CMK (cell line): ENCODE measurements at regions not wholly inside any gene's neighbourhood (a gene's known extent, or its start where the extent isn't known, plus 50 kb on each side); places are given as distances from the start of the nearest gene placed in this dataset.
A peak's percentile ranks its signal among the peaks of the same experiment; 100 is the strongest.

ENCODE experiments used
- DNase-seq: peaks from one replicate; pipeline ENCODE4 v3.0.0-alpha.2; 2010; ENCODE audit warnings: low read depth

DNA sequence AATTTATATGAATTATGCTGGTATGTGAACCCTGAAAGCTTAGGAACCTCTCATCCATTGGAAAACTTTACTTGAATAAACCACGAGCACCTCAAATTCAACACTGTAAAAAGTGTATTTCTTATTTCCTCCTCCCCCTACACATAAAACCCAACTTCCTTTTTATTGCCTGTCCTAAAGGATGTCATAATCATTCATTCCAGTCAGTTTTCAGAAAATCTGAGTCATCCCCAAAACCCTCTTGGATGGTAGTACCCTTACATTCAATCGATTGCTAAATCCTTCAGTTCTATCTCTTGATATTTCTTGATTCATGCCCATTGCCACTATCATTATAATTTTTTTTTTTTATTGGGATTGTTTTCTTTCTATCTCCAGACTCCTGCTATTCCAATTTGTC is 91.1 kb upstream of the ATP8A1 start:
- no peak for DNase-seq

GRCh38 chr4:42736527-42737195 is 79.8 kb upstream of the ATP8A1 start:
- no peak for DNase-seq

GRCh38 chr4:42733380-42733779 is 76.5 kb upstream of the ATP8A1 start:
- DNase-seq, result no peak

- no peak for DNase-seq
Measured at GRCh38 chr4:42732776-42733175, 75.9 kb upstream of the ATP8A1 start.

DNA sequence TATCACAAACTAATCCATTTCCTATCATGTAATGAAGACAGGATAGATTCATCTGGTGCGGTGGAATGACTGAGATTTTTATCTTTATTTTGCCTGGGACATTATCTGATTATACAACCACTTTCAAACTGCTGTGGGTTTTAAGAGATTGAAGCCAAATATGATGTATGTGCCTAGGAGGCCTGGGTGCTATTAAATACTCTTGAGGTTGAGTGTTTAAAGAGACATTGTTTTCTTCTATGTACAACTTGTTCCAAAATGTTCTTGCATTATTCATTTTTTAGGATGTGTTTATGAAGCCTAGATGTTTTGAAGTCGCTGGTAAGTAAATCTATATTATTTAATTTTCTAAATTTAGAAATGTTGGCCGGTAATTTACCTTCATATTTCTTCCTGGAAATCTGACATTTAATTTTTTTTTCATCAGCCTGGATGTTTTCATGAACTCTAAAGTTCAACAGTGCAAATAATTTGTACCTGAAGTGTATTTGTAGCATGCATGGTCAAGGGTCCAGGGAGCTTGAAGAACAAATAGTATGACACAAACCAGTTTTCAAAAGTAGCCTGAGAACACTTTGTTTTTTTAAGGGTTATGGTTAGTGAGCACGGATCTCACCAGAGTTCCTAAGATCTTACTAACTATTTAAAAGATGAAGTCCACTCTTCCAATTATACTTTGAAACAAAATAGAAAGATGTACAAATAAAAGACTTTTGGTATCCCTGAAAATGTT is 72.8 kb upstream of the ATP8A1 start:
- no peak for DNase-seq

GRCh38 chr4:42724451-42724850 is 67.5 kb upstream of the ATP8A1 start:
- DNase-seq, result no peak

- DNase-seq, result no peak
Measured at GRCh38 chr4:42720533-42720932, 63.6 kb upstream of the ATP8A1 start.

GRCh38 chr4:42719257-42719656 is 62.4 kb upstream of the ATP8A1 start:
- DNase-seq, result peak; percentile 62

- DNase-seq, result no peak
Measured at GRCh38 chr4:42718336-42718735, 61.4 kb upstream of the ATP8A1 start.

- DNase-seq, result no peak
Measured at GRCh38 chr4:42716996-42717395, 60.1 kb upstream of the ATP8A1 start.

- no peak for DNase-seq
Measured at GRCh38 chr4:42715807-42716482, 59.0 kb upstream of the ATP8A1 start.

DNA sequence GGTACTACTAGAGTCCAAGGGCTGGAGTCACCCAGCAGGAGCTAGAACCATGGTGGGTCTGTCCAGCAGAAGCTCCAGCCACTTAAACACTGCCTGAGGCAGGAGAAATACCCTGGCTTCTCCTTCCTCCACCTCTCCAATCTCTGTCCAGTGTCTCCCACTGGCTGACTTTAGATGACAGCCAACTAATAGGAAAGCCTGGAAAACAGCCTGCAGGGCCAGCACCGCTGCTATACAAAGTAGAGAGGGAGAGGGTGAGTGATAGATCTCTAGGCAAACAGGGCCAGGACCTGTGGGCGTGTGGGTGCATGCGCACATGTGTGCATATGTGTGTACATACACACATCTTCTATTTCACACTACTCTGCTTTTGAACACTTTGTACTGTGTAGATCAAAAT is 56.5 kb upstream of the ATP8A1 start:
- no peak for DNase-seq

DNA sequence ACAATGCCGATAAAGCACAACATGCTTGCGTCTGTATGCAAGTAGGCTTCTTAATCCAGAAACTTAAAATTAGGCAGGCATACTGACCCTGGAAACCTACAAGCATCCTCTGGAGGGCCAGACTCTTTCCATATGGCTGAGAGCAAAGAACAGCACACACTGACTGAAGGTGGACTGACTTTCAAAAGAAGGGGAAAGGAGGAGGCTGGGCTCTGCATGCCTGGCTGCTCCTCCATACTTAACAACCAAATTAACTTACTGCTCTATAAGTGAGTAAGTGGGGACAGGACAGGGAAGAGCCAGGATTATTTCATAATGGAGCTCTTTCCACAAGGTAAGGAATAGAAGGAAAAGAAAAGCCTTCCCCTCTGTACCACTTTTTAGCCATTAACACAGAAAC is 55.9 kb upstream of the ATP8A1 start:
- no peak for DNase-seq

DNA sequence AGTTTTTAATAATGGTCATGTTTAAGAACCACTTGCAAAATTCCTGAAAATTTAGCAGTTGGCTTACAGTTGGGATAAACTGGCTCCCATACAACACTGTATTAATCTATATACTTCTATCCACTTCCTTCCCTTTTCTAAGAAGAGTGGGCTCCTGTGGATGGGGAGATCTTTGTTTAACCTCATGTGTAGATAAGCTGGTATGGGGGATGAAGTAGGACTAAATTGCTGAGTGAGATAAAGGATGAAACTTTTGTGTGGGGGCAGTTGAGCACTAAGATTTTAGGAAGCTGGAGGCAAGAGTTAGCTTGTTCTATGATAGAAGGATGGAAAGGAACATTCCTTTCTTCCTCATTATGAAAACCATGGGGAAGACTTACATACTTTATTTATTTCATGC is 54.6 kb upstream of the ATP8A1 start:
- DNase-seq, result peak; percentile 37

DNA sequence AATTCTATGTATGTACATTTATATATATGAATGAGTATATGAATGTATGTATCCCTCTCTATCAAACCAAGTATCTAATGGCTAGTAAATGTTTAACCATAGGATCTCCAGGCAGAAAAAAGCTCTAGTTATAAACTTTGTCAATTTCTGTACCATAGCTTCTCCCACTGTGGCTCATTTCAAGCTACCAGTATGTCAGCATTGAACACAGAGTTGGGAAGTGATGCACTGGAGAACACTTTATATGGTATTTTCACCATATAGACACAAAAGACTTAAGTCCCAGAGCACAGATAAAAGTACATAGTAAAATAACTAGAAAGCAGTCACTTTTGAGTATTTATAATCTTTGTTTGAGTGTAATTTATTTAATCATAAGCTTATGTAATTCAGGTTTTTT is 53.9 kb upstream of the ATP8A1 start:
- DNase-seq, result no peak

- no peak for DNase-seq
Measured at GRCh38 chr4:42710329-42710728, 53.4 kb upstream of the ATP8A1 start.

DNA sequence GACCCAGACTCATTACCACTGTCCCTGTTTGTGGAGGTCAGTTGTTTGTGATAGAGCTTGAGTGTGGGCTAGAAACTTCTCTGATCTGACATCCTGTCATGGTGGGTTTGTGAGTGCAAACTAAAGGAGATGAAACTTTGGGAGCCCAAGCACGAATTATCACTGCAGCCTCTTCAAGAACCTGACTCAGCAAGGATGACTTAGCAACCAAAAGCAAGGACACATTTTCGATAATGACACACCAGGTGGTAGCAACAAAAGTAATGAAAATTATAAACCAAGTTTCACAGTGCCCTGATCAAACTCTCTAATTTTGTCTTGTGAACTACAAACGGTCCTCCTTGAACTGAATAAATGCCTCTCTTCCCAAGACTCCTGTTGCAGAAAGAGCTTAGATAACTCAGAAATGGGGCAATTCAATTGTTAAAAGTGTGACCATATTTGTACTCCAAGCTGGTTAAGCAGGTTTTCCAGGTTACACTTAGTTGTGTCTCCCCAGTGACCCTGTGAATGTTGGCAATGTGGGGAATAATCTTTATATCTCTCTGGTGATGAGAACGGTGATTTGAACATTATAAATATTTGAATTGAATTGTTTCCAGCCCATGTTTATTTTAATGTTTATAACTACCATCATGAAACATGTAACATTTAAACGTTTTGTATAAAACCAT is 52.6 kb upstream of the ATP8A1 start:
- DNase-seq, result no peak

DNA sequence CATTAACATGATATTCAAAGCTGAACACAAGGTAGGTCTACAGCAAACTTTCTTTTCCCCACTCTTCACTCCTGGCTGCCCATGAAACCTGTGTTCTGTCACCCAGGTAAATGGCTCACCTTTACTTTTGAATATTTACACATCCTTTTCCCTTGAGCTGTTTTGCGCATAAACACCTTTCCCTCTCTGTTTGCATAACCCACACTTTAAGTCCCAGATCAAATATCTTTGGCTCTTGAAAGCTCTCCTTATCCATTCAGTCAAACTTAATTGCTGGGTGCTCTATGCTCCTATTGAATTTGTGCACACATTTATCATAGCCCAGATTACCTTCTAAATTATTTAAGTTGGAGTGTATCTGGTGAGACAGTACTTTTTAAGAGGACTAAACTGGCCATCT is 51.7 kb upstream of the ATP8A1 start:
- DNase-seq, result no peak
